ENCODE measurements at regions not wholly inside any gene's neighbourhood (a gene's known extent, or its start where the extent isn't known, plus 50 kb on each side); places are given as distances from the start of the nearest gene placed in this dataset.

DNA sequence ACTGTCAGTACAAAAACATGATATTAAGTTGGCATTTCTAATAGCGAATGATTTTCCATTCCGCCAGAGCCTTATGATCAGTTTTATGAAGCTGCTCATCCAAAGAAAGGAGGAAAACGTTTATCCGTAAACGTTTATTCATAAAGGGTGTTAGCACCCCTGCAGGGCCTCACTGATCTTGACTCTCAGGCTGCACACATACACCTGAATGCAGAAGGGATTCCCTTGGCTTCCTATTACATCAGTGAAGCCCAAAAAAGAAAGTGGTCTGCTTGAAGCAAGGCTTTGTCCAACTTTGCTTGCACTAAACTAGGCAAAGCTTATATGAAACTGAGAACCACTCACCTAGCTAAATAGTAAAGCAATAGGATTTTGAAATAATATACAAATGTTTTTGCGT is 659.5 kb upstream of the CADM2 start:
- TF ChIP-seq, protein P1, sequence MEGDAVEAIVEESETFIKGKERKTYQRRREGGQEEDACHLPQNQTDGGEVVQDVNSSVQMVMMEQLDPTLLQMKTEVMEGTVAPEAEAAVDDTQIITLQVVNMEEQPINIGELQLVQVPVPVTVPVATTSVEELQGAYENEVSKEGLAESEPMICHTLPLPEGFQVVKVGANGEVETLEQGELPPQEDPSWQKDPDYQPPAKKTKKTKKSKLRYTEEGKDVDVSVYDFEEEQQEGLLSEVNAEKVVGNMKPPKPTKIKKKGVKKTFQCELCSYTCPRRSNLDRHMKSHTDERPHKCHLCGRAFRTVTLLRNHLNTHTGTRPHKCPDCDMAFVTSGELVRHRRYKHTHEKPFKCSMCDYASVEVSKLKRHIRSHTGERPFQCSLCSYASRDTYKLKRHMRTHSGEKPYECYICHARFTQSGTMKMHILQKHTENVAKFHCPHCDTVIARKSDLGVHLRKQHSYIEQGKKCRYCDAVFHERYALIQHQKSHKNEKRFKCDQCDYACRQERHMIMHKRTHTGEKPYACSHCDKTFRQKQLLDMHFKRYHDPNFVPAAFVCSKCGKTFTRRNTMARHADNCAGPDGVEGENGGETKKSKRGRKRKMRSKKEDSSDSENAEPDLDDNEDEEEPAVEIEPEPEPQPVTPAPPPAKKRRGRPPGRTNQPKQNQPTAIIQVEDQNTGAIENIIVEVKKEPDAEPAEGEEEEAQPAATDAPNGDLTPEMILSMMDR (IDR thresholded peaks at IDR 0.05; ENCODE audit: poor library complexity), result no peak
- TF ChIP-seq EZH2phosphoT487 (IDR thresholded peaks at IDR 0.05; ENCODE audit: low read depth, severe bottlenecking, unreplicated experiment), result no peak

All from hepatocyte (in vitro differentiated cells).